HG03521 (cell line): ENCODE measurements at regions not wholly inside any gene's neighbourhood (a gene's known extent, or its start where the extent isn't known, plus 50 kb on each side); places are given as distances from the start of the nearest gene placed in this dataset.
"Not testable (repeated sequence)": the region's sequence is repeated elsewhere in the genome, so short reads cannot be mapped to it uniquely, and the experiment has no call there.

Experiments
- ATAC-seq: cut with Tn5 transposase; IDR thresholded peaks from one replicate; pipeline ENCODE4 v1.9.1; 2021; ENCODE audit warnings: mild to moderate bottlenecking, moderate library complexity; ENCODE audit not compliant: unreplicated experiment

DNA sequence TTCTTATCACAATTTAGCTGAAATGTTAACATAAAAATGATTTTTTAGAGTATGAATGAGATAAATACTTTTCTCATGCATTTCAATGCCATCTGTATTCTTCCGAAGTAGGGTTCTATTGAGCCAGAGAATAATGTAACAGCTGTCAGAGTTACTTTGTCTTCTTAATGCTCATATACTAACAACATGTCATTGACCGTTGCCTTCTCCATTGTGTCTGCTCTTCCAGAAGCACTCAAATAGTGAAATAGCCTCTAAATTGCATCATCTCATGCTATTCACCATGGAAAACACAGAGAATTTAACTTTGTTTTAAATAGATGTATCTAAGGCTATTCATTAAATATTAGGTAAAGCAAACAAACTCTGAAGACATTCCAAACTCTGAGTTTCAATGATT lies 1875.9 kb upstream of the CDH9 start:
- ATAC-seq = no peak

DNA sequence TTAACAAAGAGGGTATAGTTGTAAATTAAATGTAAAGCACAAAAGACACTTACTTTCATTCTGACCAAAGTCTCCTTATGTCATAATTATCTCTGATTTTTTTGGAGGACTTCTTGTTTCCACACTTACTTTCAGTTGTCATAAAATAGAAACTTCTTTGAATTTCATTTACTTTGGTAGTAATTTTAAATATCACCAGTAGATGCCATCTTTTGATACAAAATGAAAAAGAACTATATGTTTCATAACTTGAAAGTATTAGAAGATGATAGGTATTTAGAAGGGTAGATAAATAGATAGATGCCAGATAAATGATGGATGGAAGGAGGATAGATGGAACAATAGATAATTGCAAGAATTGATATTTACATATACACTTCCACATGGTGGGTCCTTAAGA lies 1865.3 kb upstream of the CDH9 start:
- no peak for ATAC-seq

DNA sequence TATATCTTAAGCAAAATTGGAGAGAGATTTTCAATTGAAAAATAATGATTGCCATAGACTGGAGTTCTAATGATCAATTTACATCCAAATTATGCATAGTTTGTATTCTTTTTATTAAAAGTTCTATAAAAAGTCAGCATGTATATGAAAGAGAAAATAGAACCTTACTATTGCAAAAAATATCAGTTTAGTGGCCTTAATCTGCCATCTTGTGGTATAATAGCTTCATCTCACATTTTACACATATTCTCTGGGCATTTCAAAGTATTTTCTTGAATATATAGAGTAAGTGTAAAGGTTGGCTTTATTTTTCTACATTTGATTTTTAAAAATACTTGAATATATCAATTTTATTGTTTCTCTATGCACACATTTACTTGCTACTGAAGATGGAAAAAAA lies 1858.6 kb upstream of the CDH9 start:
- no peak for ATAC-seq

DNA sequence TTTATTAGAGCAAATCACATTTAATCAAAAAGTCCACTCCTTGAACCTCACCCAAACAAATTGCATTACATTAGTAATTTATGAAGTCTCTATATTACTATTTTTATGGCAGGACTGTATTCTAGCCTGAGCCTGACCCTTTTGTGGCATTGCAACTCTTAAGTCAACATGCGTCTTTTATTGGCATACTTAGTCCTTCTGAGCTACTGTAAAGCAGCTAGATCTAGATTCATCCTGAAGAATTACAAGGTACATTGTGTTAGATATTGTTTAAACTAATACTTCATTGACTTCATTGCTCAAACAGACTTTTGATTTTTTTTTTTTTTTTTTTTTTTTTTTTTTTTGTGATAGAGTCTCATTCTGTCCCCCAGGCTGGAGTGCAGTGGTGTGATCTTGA lies 1842.5 kb upstream of the CDH9 start:
- ATAC-seq = no peak

DNA sequence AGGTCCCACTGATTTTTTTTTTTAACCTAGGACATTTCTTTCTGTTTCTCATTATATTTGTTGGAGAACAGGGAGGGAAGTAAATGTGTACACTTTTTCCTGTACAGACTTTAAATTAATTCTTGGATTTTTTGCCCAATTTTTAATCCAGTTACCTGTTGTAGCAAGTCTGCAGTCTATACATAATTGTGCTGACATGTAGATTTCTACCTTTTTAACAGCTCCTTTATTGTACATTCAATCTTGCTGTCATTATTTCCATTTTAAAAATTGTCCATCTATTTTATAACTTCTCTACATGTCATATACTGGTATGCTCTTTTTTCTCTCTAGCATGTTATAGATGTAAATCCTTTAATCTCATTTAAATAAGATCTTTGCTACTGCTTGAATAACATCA lies 1838.7 kb upstream of the CDH9 start:
- no peak for ATAC-seq

DNA sequence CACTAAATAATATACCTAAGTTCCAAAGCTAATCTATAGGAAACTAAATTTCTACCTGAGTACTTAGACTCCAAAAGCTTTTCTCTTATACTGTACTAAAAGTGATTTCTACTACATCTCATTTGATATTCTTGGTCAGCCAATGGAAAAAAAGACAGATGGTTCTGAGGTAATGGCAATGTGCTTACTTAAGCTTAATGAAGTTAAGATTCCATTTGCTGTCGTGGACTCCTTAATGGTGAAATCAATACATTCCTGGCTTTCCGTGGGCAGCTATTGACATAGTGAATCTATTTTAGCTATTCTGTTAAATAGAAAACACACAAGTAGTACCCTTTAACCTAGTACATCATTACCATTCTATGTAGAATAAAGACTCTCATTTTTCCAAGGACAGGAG lies 1825.6 kb upstream of the CDH9 start:
- ATAC-seq = no peak

DNA sequence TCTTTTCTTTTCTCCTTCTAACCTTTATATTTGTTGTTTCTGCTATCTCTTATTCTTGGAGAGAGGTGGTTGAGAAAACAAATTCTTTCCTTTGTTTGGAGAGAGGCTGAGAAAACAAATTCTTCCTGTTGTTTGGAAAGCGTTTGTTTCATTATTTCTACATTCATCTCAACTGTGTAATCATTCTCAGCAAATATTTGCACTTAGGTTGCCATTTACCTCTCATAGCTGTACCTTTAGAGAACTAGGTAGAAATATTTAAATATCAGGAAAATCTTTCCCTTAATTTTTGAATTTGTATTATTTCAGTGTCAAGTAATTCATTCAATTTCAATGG lies 1824.4 kb upstream of the CDH9 start:
- ATAC-seq = no peak

DNA sequence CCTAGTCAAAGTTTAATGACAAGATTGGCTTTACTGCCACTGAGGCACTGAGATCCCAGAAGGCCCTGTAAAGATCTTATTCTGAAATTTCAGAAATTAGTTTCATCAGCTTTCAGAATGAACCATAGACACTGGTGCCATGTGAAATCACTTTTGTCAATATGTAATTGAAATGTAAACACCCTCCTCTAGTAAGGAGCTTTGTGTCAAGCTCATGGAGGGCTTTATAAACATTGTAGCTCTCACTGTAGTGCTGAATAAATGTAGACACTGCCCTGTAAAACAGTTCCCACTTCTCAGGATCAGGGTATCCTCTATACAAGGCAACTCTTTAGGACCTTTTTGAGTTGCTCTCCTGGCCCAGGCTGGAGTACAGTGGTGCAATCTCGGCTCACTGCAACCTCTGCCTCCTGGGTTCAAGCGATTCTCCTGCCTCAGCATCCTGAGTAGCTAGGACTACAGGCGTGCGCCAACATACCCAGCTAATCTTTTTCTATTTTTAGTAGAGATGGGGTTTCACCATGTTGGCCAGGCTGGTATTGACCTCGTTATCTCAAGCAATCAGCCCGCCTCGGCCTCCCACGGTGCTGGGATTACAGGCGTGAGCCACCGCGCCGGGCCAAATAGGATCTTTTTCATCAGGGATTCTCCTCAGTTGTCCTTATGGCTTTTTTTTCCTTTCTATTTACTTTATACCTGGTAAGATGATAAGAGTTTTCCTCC lies 1823.9 kb upstream of the CDH9 start:
- ATAC-seq = no peak

DNA sequence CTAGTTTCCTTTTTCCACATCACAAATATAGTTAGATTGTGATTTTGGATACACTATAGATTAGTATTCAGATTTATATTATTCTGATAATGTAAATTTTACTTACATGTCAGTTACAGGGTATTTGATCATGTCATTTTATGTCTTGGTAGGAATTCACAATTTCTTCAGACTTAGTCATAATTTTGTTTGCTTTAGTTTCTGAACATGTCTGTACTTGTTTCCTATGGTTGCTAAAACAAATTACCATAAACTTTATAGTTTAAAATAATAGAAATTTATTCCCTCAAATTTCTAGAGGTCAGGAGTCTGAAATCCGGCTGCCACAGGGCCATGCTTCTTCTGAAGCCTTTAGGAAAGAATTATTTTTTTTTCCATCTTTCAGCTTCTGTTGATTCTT lies 1817.2 kb upstream of the CDH9 start:
- no peak for ATAC-seq

DNA sequence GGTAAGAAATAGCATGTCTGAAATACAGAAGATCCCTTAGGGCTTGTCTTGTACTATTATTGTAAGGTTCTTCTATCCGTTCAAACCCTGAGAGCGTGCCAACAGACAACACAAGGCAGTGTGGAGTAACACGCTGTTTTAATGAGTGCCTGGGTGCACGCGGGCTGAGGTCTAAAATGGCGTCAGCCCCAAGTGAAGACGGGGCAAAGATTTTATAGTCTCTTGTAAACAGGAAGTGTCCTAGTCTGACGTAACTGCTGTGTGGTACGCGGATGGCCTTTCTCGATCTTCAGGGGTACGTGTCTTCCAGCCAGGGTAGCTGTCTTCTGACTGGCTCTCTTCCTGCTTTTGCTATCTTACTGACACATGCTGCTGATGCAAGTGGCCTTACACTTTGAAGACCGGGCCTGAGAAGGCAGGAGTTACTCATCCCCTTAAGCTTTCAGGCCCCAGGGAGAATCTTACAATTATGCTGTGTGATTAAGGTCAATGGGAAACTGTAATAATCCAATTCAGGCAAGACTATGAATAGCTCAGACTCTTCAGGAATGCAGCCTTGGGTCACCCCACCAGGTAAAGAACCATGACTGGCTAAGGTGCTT lies 1812.0 kb upstream of the CDH9 start:
- ATAC-seq = no peak

DNA sequence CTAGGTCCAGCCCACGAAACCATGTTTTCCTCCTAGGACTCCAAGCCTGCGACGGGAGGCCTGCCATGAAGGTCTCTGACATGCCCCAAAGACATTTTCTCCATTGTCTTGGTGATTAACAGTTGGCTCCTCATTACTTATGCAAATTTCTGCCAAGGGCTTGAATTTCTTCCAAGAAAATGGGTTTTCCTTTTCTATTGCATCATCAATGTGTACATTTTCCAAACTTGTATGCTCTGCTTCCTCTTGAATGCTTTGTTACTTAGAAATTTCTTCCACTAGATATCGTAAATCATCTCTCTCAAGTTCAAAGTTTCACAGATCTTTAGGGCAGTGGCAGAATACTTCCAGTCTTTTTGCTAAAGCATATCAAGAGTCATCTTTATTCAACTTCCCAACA lies 1792.7 kb upstream of the CDH9 start:
- no peak for ATAC-seq

DNA sequence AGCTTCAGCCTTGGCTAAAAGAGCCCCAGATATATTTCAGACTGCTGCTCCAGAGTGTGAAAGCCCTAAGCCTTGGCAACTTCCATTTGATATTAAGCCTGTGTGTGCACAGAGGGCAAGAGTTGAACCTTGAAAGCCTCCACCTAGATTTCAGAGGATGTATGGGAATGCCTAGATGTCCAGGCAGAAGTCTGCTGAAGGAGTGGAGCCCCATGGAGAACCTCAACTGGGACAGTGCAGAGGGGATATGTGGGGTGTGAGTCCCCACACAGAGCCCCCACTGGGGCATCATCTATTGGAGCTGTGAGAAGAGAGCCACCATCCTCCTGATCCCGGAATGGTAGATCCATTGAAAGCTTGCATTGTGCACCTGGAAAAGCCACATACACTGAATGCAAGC lies 1784.8 kb upstream of the CDH9 start:
- no peak for ATAC-seq

DNA sequence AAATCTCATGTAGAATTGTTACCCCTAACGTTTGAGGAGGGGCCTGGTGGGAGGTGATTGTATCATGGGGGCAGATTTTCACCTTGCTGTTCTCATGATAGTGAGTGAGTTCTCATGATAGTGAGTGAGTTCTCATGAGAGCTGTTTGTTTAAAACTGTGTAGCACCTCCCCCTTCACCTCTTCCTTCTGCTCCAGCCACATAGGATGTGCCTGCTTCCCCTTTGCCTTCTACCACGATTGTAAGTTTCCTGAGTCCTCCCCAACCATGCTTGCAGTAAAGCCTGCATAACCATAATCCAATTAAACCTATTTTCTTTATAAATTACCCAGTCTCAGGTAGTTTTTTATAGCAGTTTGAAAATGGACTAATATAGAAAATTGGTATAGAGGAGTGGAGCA lies 1783.7 kb upstream of the CDH9 start:
- no peak for ATAC-seq

DNA sequence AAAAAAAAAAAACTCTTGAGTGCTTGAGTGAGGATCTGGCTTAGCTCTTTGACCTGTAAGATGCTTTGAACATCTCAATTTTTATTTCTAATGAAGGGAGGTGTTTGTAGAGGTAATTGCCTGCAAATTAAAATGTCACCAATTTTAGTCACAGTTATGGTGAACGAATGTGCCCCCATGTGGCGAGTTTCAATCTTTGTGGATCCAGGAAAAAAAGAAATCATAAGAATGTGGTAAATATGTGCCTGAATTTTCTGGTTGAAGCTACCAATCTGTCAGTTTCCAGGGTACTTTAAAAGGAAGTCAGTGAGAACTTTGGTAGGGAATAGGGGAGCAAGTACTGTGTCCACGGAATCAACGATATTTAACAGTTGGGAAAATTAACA lies 1772.4 kb upstream of the CDH9 start:
- no peak for ATAC-seq

DNA sequence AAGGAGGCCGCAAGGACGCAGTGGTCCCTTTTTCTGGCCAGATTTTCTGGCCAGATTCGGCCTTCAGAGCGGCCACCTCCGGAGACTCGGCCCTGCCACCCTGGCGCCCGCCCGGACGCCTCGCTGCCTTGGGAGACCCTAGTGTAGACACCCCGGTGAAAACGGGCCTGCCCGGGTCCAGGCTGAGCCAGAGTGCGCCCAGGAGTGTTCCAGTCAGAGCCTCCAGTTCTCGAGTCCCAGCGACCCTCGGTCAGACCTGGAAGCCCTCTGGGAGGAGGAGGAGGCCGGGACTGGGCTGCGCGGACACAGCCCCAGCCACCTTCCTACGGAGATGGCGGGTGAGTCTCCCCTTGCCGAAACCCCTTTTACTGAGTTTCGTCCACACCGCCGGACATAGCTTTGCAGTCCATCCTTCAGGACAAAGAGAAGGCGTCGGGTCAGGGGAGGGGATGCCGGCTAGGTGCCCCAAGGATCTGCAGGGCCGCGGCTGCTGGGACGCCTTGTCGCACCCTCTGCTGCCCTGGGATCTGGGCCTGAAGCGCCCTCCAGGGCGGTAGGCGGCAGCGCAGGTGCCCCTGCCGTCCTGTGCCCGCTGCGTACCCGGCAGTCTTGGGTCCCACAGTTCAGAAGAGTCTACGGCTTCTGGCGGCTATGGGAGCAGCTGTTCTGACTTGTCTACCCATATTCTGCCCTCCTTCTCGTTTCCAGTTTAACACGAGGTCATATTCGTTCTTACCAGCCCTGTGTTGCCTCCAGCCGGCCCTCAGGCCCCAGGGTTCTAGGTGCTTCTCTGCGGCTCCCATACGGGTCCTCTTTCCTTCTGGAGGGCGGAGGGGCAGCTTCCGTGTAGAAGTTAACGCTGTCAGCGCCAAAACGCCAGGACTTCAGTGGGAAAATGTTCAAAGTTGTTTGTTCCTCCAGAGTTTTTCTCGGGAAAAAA lies 1771.7 kb upstream of the CDH9 start:
- no peak for ATAC-seq

DNA sequence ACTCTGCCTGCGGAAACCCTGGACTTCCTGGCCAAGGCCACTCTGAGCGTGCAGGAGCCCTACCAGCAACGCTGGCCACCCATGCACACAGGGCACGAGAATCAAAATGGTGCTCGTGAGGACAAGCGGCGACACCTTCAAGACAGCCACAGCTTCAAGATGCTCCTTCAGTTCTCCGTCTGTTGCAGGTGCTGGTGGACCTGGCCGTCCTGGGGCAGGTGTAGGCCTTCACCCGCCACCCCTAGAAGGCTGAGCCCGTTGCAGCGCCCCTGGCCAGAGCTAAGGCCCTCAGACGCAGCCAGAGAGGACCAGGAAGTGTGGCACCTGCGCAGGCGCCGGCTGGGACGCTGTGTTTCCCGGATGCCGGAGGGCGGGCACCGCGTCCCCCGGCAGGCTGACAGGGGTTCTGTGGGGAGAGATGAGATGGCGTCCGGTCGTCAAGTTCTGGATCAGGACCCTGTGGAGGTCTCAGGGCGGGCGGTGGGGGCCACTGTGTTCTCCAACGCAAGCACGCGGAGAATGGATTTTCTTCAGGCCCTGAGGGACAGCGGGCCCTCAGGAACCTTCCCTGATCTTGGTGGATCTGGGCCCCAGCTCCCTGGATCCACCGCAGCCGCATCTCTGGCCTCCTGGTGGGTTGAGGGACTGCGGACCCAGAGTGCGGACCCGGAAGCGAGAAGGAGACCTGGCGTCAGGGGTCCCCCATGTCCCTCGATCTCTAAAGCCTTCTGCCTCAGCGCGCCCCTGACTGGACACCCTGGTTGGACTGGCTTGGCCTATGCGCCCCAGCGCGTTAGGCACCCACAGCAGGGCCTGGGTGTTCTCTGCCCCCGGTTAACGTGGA lies 1770.8 kb upstream of the CDH9 start:
- ATAC-seq = no peak

DNA sequence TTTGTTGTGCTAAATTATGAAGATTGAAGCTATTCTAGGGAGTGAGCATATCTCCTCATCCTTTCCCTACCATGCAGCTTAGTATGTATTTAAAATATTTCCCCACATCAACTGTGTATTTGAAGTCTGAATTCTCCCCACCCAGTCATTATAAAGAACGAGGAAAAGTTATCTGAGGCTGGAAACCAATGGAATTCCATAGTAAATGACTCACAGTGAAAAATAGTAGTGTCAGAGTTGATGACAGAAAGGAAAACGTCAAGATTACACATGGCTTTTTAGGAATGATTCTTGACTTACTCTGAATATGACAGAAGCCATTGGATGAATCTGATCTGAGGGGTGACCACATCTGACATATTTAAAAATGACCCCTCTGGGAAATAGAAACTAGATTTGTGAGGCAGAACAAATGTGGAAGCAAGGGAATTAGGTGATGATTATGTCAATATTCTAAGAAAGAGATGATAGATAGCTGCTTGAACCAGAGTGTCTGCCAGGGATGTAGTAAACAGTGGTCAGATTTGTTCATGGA lies 1768.9 kb upstream of the CDH9 start:
- no peak for ATAC-seq

DNA sequence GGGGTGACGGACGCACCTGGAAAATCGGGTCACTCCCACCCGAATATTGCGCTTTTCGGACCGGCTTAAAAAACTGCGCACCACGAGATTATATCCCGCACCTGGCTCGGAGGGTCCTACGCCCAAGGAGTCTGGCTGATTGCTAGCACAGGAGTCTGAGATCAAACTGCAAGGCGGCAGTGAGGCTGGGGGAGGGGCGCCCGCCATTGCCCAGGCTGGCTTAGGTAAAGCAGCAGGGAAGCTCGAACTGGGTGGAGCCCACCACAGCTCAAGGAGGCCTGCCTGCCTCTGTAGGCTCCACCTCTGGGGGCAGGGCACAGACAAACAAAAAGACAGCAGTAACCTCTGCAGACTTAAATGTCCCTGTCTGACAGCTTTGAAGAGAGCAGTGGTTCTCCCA lies 1760.6 kb upstream of the CDH9 start:
- ATAC-seq = not testable (repeated sequence)

DNA sequence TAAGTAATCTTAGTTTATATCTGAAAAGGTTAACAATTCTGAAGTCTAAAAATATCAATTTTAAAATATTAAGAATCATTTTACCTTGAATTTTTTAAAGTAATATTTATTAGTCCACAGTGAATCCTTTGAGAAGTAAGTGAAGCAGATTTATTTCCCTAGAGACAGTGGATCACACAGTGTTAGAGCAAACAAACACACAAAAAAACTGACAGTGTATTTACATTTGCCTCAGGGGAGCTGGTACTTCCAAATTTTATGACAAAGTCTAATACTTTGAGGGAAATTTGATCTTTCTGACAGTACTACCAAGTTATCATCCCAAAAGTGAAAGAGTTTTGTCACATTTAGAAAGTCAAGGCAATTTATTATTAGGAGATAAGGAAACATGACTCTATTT lies 1750.6 kb upstream of the CDH9 start:
- ATAC-seq = no peak

DNA sequence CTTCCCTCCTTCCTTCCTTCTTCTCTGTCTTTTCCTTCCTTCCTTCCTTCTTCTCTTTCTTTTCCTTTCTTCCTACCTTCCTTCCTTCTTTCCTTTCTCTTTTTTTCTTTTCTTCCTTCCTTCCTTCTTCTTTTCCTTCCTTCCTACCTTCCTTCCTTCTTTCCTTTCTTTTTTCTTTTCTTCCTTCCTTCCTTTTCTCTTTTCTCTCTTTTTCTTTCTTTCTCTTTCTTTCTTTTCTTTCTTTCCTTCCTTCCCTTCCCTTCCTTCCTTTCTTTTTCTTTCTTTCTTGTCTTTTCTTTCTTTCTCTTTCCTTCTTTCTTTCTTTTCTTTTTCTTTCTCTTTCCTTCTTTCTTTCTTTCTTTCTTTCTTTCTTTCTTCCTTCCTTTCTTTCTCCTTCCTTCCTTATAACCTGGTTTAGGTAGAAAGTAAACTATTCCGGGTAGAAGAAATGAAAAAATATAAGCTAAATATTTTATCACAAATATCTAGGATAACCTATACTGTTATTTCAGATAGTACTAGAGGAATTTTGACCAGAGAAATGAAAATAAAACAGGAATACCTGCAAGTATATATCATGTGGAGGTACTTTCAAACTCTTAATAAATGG lies 1741.8 kb upstream of the CDH9 start:
- no peak for ATAC-seq
